Fibroblast of pulmonary artery (primary cell): ENCODE measurements at regions not wholly inside any gene's neighbourhood (a gene's known extent, or its start where the extent isn't known, plus 50 kb on each side); places are given as distances from the start of the nearest gene placed in this dataset.

Experiments used
- DNase-seq: peaks from one replicate; pipeline ENCODE4 v3.0.0-alpha.2; 2010; ENCODE audit warnings: low read depth
- H3K4me3 ChIP-seq: replicated peaks from 2 replicates; pipeline ENCODE4 v1.5.1; 2011; ENCODE audit warnings: low read depth, mild to moderate bottlenecking, control low read depth, low read length, moderate library complexity
- TF ChIP-seq, protein P1 (sequence below): IDR thresholded peaks from 2 replicates; pipeline ENCODE4 v1.5.1; 2011; ENCODE audit warnings: mild to moderate bottlenecking, control low read depth, low read length, inconsistent platforms; ENCODE audit errors: missing control alignments

DNA sequence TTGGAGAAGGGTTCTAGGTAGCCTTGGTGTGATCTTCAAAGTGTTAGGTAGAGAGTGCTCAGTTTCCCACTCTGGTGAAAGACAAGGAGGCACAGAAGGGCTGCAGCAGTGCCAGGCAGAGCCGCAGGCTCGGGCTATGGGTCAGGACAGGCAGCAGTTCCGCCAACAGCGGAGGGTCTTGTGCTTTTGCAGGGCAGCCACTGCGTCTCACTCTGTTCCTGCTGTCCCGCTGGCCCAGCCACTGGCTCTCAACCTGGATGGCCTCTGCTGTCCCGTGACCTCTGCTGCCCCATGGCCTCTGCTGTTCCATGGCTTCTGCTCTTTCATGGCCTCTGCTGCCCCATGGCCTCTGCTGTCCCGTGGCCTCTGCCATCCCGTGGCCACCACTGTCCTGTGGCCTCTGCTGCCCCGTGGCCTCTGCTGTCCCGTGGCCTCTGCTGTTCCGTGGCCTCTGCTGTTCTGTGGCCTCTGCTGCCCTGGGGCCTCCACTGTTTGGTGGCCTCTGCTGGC is 175.7 kb downstream of the URI1 start:
- no peak for DNase-seq
- TF ChIP-seq, protein P1, sequence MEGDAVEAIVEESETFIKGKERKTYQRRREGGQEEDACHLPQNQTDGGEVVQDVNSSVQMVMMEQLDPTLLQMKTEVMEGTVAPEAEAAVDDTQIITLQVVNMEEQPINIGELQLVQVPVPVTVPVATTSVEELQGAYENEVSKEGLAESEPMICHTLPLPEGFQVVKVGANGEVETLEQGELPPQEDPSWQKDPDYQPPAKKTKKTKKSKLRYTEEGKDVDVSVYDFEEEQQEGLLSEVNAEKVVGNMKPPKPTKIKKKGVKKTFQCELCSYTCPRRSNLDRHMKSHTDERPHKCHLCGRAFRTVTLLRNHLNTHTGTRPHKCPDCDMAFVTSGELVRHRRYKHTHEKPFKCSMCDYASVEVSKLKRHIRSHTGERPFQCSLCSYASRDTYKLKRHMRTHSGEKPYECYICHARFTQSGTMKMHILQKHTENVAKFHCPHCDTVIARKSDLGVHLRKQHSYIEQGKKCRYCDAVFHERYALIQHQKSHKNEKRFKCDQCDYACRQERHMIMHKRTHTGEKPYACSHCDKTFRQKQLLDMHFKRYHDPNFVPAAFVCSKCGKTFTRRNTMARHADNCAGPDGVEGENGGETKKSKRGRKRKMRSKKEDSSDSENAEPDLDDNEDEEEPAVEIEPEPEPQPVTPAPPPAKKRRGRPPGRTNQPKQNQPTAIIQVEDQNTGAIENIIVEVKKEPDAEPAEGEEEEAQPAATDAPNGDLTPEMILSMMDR = no peak
- H3K4me3 ChIP-seq = no peak overlapping the region

DNA sequence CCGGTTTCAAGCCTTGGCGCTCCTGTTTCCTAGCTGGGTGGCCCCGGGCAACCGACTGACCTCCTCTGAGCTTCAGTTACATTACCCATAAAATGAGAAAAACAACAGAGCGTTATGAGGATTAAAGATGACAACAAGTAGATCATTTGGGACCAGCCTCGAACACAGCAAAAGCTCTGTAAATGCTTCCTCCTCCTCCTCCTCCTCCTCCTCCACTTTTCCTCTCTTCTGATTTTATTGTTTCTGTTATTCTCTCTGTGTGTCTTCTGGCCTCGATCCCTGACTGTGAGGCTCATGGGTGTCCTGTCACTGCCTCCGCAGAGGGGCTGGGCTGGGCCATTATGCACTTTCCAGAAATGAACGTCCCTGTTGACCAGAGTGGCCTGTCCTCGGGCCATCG is 176.2 kb downstream of the URI1 start:
- no peak for DNase-seq
- H3K4me3 ChIP-seq = no peak overlapping the region
- TF ChIP-seq, protein P1 = no peak

DNA sequence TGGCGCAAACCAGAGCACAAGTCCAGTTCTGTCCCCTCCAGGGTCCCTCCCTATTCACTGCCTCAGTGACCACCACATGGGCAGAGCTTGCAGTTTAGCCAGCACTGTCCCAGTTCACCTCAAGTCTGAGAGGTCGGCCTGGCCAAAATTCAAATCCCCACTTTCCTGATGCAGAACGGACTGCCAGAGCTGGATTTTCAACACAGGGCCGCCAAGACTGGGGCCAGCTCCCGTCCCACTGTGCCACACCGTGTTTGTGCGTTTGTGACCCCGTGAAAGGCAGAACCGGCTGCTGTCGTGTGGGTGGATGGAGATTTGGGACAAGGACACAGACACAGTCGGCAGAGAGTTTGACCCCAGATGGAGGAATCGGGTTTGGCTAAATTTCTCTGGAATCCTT is 176.7 kb downstream of the URI1 start:
- TF ChIP-seq, protein P1 = no peak
- H3K4me3 ChIP-seq = no peak overlapping the region
- DNase-seq = no peak

DNA sequence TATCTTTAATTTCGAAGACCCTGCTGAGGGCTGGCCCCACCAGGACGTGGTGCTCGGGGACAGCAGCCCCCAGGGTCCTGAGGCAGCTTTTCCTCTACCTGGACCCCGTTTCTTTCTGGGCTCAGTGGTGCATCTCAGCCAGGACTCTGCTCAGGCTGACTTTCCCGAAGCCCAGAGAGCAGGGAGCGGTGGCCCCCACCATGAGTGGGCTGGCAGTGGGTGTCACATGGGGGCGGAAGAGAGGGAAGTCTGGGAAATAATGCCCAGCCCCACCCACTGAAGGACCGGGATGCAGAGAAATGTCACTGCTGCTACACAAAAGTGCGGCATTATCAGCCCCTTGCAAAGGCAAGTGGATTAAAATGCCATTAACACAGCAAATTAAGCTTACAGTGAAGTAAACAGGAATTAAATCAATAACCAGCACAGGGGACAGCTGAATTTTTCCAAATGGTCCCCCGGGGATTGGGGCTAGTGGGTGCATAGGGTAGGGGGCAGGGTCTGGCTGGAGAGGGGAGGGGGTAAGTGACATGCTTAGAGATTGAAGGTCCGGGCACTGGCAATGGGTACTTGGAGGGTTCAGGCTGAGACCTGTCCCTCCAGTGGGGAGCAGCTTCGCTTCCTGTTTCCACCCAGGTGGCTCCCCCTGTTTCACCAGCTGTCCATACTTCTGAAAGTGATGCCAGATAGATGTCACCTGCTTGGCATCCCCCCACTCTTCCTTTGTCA is 177.3 kb downstream of the URI1 start:
- no peak for DNase-seq
- TF ChIP-seq, protein P1 = no peak

DNA sequence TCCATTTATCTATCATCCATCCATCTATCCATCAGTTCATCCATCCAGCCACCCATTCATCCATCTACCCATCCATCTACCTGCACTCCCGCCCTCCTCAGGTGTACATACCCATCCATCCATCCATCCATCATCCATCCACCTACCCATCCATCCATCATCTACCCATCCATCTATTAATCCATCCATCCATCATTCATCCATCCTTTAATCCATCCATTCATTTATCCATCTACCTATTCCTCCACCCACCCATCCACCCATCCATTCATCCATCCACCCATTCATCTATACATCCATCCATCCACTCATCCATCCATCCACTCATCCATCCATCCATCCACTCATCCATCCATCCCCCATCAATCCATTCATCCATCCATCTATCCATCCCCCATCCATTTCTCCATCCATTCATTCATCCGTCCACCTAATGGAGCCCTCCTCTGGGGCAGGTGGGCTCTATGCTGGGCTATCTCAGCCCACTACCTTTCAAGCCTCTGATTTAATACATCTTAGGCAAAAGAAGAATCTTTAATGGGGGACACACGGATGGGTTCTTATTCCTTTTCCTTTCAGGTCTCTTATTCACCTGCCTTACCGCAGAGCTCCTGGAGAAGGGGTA is 178.9 kb downstream of the URI1 start:
- TF ChIP-seq, protein P1 = no peak
- no peak for DNase-seq
- no peak overlapping the region for H3K4me3 ChIP-seq

More for the DNA sequence above, 177.3 kb downstream of the URI1 start:
- no peak overlapping the region for H3K4me3 ChIP-seq

DNA sequence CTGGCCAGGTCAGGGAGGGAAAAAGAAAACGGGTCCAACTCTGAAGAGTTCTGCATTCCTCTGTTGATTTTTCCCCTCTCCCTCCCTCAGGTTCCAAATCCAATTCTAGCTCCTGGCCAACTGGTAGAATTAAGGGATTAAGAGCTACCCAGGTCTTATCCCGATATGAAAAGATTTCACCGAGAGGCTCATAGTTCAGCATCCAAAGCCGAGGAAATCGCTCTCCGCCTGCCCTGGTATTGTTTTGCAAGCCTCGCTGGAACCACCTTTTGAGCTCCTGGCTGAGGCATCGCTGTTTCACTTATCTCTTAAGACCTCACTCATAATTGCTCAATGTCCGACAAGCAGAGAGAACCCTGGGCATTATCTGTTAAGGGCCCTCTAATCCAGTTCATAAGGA is 180.4 kb downstream of the URI1 start:
- TF ChIP-seq, protein P1 = no peak
- DNase-seq = no peak

DNA sequence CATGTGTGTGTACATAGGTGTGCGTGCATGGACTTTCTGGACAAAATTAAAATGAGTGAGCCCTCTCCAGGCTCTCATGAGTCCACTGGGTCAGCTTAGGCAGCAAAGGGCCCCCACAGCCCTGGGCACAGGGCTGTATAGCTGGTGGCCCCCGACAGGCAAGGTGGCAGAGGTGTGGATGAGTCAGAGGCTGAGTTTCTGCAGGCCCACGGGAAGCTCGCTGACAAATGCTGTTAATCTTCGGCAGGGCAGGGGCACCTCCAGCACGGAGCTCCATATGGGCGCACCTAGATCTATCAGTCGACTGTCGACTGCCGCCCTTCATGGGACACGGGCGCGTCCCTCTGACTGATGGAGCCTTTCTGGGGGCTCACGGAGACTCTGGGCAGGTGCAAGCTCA is 181.1 kb downstream of the URI1 start:
- DNase-seq = no peak
- no peak overlapping the region for H3K4me3 ChIP-seq
- TF ChIP-seq, protein P1 = no peak

More for the DNA sequence above, 180.4 kb downstream of the URI1 start:
- no peak overlapping the region for H3K4me3 ChIP-seq
